Renal cortex interstitium (tissue), 11 donors: ENCODE measurements at regions not wholly inside any gene's neighbourhood (a gene's known extent, or its start where the extent isn't known, plus 50 kb on each side); places are given as distances from the start of the nearest gene placed in this dataset.

Source experiments
- DNase-seq, 11 donors: peaks; one replicate each; pipeline ENCODE4 v3.0.0-alpha.2; 2013; ENCODE audit warnings: low read depth in 9 of 11, low spot score in 4 of 11; ENCODE audit errors: extremely low read depth in 1 of 11

- DNase-seq = no peak
Observed at GRCh38 chr6:22383016-22383415, 86.2 kb upstream of the PRL start.

- no peak for DNase-seq
Observed at GRCh38 chr6:22392711-22393110, 95.9 kb upstream of the PRL start.

GRCh38 chr6:22394691-22395090, 97.9 kb upstream of the PRL start:
- DNase-seq = no peak

GRCh38 chr6:22399693-22400092, 102.9 kb upstream of the PRL start:
- no peak for DNase-seq

GRCh38 chr6:22401206-22401605, 104.4 kb upstream of the PRL start:
- DNase-seq = no peak

- DNase-seq = no peak
Observed at GRCh38 chr6:22401932-22402331, 105.1 kb upstream of the PRL start.

GRCh38 chr6:22409486-22409885, 112.7 kb upstream of the PRL start:
- no peak for DNase-seq

GRCh38 chr6:22411376-22412105, 114.7 kb upstream of the PRL start:
- DNase-seq = no peak

- DNase-seq = no peak
Observed at GRCh38 chr6:22412994-22413393, 116.2 kb upstream of the PRL start.

- no peak for DNase-seq
Observed at GRCh38 chr6:22413681-22414311, 117.0 kb upstream of the PRL start.

- DNase-seq = no peak
Observed at GRCh38 chr6:22418714-22419113, 121.9 kb upstream of the PRL start.

GRCh38 chr6:22421198-22421597, 124.4 kb upstream of the PRL start:
- no peak for DNase-seq

GRCh38 chr6:22424196-22424595, 127.4 kb upstream of the PRL start:
- no peak for DNase-seq

- peak in 1 of 11 donors; percentile 6 for DNase-seq
Observed at GRCh38 chr6:22432060-22432459, 135.2 kb upstream of the PRL start.

- DNase-seq = no peak
Observed at GRCh38 chr6:22433745-22434144, 135.6 kb upstream of the HDGFL1 start.

GRCh38 chr6:22435151-22435550, 134.2 kb upstream of the HDGFL1 start:
- DNase-seq = no peak

- DNase-seq = no peak
Observed at GRCh38 chr6:22436134-22436533, 133.2 kb upstream of the HDGFL1 start.

GRCh38 chr6:22437665-22438064, 131.7 kb upstream of the HDGFL1 start:
- no peak for DNase-seq

- no peak for DNase-seq
Observed at GRCh38 chr6:22442826-22443225, 126.5 kb upstream of the HDGFL1 start.

- no peak for DNase-seq
Observed at GRCh38 chr6:22444330-22444729, 125.0 kb upstream of the HDGFL1 start.

GRCh38 chr6:22445946-22446345, 123.4 kb upstream of the HDGFL1 start:
- no peak for DNase-seq
